ENCODE measurements at regions not wholly inside any gene's neighbourhood (a gene's known extent, or its start where the extent isn't known, plus 50 kb on each side); places are given as distances from the start of the nearest gene placed in this dataset.

DNA sequence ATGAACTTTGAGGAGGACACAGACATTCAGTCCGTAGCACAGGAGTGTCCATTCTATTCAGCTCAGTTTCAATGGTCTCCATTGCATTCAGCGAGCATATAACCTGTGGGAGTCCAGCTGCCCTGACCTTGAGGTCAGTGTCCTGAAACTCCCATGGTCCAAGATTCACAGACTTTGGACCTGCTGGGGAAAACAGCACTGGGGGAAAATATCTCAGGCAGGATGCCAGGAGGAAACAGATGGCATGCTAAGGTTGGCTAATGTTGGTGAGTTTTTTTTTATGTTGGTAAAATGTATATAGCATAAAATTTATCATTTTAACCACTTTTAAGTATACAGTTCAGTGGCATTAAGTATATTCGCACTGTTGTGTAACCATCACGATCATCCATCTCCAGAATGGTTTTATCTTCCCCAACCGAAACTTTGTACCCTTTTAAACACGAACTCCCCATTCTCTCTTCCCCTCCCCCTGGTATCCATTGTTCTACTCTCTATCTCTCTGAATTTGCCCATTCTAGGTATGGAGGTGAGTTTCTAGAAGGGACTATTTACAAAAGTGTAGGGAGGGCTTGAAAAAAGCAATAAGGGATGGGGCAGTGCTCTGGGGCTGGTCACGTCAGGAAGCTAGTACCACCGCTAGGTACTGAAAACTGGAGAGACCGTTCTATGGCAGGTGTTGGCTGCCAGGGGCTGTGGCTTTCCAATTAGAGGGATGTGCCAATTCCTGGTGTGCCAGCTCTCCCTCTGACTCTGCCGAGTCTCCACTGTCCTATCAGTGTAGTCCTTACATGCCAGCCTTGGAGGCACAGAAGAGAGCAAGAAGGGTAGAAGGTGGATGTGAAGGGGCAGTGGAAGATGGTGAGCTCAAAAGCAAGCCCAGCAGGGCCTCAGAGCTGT lies 85.3 kb downstream of the FOXD2 start:
- TF ChIP-seq POLR2A (IDR thresholded peaks at IDR 0.05): no peak
- TF ChIP-seq, protein P1, sequence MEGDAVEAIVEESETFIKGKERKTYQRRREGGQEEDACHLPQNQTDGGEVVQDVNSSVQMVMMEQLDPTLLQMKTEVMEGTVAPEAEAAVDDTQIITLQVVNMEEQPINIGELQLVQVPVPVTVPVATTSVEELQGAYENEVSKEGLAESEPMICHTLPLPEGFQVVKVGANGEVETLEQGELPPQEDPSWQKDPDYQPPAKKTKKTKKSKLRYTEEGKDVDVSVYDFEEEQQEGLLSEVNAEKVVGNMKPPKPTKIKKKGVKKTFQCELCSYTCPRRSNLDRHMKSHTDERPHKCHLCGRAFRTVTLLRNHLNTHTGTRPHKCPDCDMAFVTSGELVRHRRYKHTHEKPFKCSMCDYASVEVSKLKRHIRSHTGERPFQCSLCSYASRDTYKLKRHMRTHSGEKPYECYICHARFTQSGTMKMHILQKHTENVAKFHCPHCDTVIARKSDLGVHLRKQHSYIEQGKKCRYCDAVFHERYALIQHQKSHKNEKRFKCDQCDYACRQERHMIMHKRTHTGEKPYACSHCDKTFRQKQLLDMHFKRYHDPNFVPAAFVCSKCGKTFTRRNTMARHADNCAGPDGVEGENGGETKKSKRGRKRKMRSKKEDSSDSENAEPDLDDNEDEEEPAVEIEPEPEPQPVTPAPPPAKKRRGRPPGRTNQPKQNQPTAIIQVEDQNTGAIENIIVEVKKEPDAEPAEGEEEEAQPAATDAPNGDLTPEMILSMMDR (IDR thresholded peaks at IDR 0.05 in 8 of 11, conservative IDR thresholded peaks at IDR 0.05 in 3 of 11): no peak
